Activated T-helper 1 cell treated with anti-CD3 and anti-CD28 coated beads, Interleukin-2, amount 50 U/mL, for 16 hours (primary cell): ENCODE measurements at regions not wholly inside any gene's neighbourhood (a gene's known extent, or its start where the extent isn't known, plus 50 kb on each side); places are given as distances from the start of the nearest gene placed in this dataset.

ENCODE experiments used
- DNase-seq, 2 donors: peaks; one replicate each; pipeline ENCODE4 v3.0.0-alpha.2; 2020; ENCODE audit warnings: low read depth in 1 of 2, low spot score in 1 of 2

- DNase-seq = no peak
These were observed 50.5 kb upstream of the FBRSL1 start for GRCh38 chr12:132439333-132439904.

- no peak for DNase-seq
These were observed 51.2 kb upstream of the FBRSL1 start for GRCh38 chr12:132438726-132439125.

DNA sequence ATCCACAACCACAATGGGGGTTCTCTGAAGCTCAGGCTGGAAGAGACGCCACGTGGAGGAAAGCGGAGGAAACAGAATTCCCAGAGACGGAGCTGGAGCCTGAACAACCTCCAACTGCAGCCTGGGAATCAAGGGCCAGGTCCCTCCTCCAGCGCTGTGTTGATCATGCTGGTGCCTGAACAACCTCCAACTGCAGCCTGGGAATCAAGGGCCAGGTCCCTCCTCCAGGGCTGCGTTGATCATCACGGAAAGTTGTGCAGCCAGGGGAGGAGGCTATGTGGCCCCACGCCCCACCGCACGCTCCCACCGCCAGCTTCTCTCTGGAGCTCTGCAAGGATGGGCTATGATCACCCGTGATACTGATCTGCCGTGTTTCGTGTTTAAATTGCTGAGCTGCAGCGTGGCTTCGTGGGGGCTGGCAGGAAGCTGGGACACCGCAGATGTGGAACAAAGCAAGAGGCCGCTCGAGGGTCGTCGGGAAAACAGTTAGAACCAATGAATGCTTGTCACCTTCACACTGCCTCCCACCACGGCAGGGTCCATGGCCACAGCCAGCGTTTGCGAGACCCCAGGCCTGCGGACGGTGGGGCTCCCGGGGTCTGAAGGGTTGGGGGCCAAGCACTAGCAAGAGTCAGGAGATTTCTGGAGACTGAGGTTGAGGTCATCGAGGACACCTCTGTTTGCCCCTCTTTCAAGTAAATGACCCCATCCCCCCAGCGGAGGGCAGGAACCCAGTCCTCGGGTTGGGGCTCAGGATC is 51.8 kb upstream of the FBRSL1 start:
- no peak for DNase-seq

GRCh38 chr12:132437252-132437932 is 52.6 kb upstream of the FBRSL1 start:
- no peak for DNase-seq

- DNase-seq = no peak
These were observed 53.1 kb upstream of the FBRSL1 start for GRCh38 chr12:132436791-132437251.

GRCh38 chr12:132435486-132436187 is 54.3 kb upstream of the FBRSL1 start:
- no peak for DNase-seq

GRCh38 chr12:132433641-132434395 is 56.1 kb upstream of the FBRSL1 start:
- DNase-seq = no peak

DNA sequence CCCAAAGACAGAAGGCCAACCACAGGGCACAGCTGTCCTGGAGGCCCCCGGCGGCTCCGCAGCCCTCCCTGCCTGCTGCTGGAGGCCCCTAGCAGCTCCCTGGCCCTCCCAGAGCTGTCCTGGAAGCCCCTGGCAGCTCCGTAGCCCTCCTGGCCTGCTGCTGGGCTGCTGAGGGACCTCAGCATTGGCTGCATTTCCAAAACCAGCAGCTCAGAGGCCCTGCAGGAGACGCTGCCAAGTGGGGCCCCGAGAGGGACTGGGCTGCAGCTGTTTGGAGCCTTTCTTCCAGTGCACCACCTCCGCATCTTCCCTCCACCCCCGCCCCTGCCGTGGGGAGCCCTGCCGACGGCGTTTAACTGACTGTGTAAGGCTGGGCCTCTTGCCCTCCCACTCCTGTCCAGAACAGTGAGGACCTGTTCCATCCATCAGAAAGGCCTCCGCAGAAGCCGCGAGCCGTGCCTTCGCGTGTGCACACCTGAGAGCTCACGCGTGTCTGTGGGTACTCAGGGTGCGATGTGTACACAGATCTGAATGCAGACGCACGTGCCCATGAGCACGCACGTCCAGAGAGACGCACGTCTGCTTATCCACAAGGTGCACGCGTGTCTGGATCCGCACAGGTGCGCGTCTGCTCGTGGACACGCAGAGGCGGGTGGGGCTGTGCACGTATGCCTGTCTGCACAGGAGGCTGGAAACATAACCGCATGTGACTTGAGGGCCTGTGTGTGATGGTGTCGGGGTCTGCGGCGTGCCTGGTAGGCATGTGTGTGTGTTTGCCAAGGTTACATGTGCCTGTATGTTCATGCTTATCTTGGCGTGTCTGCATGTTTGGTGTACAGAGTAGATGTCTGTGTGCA is 57.0 kb upstream of the FBRSL1 start:
- no peak for DNase-seq

DNA sequence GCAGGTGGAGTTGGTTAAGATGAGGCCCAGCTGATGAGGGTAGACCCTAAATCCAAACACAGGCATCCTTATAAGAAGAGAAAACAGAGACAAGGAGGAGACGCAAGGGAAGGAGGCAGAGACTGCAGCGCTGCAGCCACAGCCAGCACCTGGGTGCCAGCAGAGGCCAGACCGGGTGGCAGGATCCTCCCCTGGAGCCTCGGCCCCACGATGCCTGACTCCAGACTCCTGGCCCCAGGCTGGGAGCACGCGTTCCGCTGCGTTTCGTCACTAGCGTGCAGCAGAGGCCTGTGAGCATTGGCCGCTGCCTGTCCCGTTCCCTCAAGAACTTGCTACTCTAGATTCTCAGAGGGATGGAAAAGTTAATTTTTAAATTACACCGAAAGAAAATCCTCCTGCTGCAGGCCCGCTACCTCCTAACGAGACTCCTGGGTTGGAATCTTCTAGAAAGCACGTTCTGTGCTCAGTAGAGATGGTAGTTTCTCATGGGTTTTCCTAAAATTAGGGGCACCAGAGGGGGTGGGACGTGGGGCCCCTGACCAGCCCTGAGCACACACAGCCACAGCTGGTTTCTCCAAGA is 57.7 kb upstream of the FBRSL1 start:
- DNase-seq = no peak

DNA sequence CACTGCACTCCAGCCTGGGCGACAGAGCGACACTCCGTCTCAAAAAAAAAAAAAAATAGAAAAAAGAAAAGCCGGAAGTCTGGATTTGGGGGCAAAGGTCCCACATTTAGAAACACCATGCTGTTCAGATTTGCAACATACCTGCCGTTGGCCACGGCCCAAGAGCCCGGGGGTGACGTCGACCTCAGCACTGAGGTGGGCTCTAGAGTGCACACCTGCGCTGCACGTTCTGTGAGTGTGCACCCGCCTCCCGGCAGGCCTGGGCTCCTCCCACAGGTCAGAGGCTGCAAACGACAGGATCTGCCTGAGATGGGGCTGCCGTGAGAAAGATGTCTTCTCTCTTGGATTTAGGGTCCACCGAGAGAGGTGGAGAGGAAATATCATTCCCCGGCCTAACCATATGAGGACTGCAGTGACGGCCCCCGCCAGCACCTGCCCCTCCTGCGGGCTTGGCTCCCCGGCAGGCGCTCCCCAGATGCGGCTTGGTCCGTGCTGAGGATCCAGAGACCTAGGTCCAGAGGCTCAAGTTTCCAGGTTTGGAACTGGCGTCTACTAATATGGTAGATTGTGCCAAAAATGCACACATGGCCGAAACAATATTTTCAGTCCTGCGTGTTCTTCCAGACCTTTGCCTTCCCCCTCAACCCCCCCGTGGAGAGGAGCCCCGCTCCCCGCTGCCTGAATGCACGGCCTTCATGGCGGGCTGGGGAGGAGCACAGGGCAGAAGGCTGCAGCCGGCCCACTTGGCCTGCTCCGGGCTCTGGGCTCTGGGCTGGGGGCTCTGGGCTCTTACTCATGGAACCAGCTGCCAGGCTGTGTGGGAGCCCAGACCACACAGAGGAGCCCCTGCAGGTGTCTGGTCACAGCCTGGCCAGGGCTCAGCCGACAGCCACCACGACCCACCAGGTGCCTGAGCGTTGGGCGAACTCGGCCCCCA is 58.8 kb upstream of the FBRSL1 start:
- DNase-seq = no peak

DNA sequence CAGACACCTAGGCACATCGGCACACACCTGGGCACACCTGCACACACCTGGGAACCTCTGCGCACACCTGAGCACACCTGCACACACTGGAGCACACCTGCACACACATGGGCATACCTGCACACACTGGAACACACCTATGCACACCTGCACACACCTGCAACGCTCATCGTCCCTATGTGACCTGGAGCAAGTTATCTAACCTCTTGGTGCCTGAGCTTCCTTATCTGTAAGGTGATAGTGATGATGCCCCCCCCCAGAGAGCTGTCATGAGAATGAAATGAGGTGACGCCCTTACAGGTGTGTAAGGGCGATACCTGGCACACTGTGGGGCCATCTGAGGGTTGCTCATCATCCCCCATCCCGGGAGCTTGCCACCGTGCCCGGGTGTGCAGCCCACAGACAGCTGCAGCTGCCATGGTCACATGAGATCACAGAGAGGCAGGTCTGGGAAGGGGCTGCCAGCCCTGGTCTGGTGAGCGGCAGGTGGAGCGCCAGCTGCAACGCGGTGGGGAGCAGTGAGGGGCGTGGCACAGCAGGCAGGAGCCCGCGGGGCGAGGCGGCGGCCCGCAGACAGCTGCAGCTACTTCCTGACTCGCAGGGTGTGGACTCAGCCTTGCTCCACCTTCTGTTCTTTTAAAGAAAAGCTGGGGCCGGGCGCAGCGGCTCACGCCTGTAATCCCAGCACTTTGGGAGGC is 59.9 kb upstream of the FBRSL1 start:
- peak; percentile 43 to 44 for DNase-seq

GRCh38 chr12:132429602-132429945 is 60.4 kb upstream of the FBRSL1 start:
- no peak for DNase-seq

DNA sequence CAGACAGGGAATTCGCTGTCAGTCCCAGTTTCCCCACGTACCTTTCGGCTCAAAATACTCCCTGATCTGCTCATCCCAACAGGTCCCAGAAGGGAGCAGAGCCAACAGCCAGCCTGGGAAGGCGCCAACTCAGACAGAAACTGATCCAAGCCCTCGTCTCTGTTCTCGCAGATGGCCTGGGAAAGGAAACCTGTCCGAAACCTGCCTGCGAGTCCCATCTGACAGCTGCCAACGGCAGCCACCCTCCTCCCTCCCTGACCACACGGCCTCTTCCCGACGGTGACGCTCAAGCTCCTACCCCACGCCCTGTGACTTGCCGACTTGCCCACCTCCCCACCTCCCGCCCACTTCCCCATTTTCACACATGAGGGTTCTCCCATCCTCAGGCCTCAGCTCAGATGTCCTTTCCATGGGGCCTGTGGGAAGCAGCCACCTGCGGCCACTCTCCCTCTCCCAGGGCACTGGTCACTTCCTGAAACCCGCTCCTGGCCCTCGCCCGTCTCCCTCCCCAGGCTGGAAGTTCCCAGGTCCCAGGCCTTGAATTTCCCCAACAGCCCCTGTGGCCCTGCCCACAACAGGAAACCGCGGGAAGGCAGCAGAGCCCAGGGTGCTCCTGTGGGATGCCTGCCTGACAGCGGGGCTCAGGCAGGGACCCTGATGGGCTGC is 60.9 kb upstream of the FBRSL1 start:
- DNase-seq = no peak

GRCh38 chr12:132427999-132428935 is 61.7 kb upstream of the FBRSL1 start:
- DNase-seq = no peak

- no peak for DNase-seq
These were observed 62.7 kb upstream of the FBRSL1 start for GRCh38 chr12:132427174-132427768.
